ENCODE measurements at regions not wholly inside any gene's neighbourhood (a gene's known extent, or its start where the extent isn't known, plus 50 kb on each side); places are given as distances from the start of the nearest gene placed in this dataset.

- Histone ChIP-seq H3K4me1 (ENCODE audit: control insufficient read depth in 1 of 2, insufficient read depth in 2 of 2, low read length in 2 of 2) (no peaks in the 10 kb centered on the region), H3K27me3 (ENCODE audit: insufficient read depth, low read length) (no peaks in the 10 kb centered on the region), H3K4me2 (ENCODE audit: low read length) (no peak overlapping the region), H3K36me3 (ENCODE audit: control insufficient read depth in 1 of 2, insufficient read depth in 2 of 2, low read length in 2 of 2) (no peaks in the 10 kb centered on the region), H2AFZ (ENCODE audit: low read depth, low read length, poor library complexity, severe bottlenecking) (no peak overlapping the region), H3K9ac (ENCODE audit: low read length) (no peak overlapping the region), H3K9me2 (ENCODE audit: insufficient read depth) (no peaks in the 10 kb centered on the region), H3K4me3 (replicated peaks in 1 of 2; ENCODE audit: low read depth in 1 of 2, low read length in 2 of 2) (no peak overlapping the region), H3K9me3 (ENCODE audit: control insufficient read depth in 1 of 2, insufficient read depth in 1 of 2, low read depth in 1 of 2, low read length in 2 of 2) (no peaks in the 10 kb centered on the region), H3K79me2 (ENCODE audit: insufficient read depth, low read length) (no peaks in the 10 kb centered on the region), H3K27ac (ENCODE audit: low read depth, low read length) (no peak overlapping the region), H4K20me1 (ENCODE audit: insufficient read depth) (no peaks in the 10 kb centered on the region)
- ATAC-seq, result no peak
- no TSS peak for BruUV-seq (replicated peaks)
- RAD21 ChIA-PET (ENCODE audit: low non-redundant PET in 1 of 2, low total read pairs in 2 of 2, uncharacterized antibody in 2 of 2, unreplicated experiment in 2 of 2), result no interaction called here
- TF ChIP-seq CTCF (IDR thresholded peaks at IDR 0.05 in 2 of 3, conservative IDR thresholded peaks at IDR 0.05 in 1 of 3; ENCODE audit: borderline replicate concordance in 1 of 3, insufficient read depth in 1 of 3, low read depth in 2 of 3, low read length in 2 of 3), result no peak
- no peak for TF ChIP-seq MAX (IDR thresholded peaks at IDR 0.05)
- no peak for TF ChIP-seq SP1 (IDR thresholded peaks at IDR 0.05; ENCODE audit: low read depth)
- TF ChIP-seq RAD21 (IDR thresholded peaks at IDR 0.05; ENCODE audit: low read depth), result no peak
- TF ChIP-seq SIN3A (IDR thresholded peaks at IDR 0.05; ENCODE audit: low read depth), result no peak
- no peak for TF ChIP-seq ELF1 (IDR thresholded peaks at IDR 0.05; ENCODE audit: borderline replicate concordance, low read depth)
- TF ChIP-seq JUND (IDR thresholded peaks at IDR 0.05), result no peak
- no peak for TF ChIP-seq EZH2phosphoT487 (IDR thresholded peaks at IDR 0.05; ENCODE audit: borderline replicate concordance)
- TF ChIP-seq CBX3 (IDR thresholded peaks at IDR 0.05; ENCODE audit: low read depth), result no peak
- no peak for TF ChIP-seq ATF3 (IDR thresholded peaks at IDR 0.05)
- CTCF ChIA-PET, result no interaction called here
- intact Hi-C loops (cut with micrococcal nuclease), result no loop called here
- POLR2A ChIA-PET, result no interaction called here
- no peak for DNase-seq (ENCODE audit: low read depth, low spot score)
These were observed 144.9 kb downstream of the TFAP2A start for GRCh38 chr6:10269814-10270472.
